GM13976 (cell line): ENCODE measurements at regions not wholly inside any gene's neighbourhood (a gene's known extent, or its start where the extent isn't known, plus 50 kb on each side); places are given as distances from the start of the nearest gene placed in this dataset.

Experiments used
- DNase-seq: peaks from one replicate; pipeline ENCODE4 v3.0.0; 2012; ENCODE audit warnings: low spot score
- CTCF ChIP-seq: IDR thresholded peaks from 2 replicates; pipeline ENCODE4 v1.5.1; 2012; ENCODE audit warnings: borderline replicate concordance, mild to moderate bottlenecking; ENCODE audit not compliant: insufficient read depth; ENCODE audit errors: extremely low read depth, missing control alignments, control extremely low read depth
- in situ Hi-C: fragments of 300-500 bp; cut with MboI; formaldehyde crosslinking; loops from one replicate; pipeline ENCODE4 v1.12.0; 2022; ENCODE audit warnings: low sequenced_read_pairs, mixed read lengths, inconsistent platforms; ENCODE audit not compliant: unreplicated experiment

DNA sequence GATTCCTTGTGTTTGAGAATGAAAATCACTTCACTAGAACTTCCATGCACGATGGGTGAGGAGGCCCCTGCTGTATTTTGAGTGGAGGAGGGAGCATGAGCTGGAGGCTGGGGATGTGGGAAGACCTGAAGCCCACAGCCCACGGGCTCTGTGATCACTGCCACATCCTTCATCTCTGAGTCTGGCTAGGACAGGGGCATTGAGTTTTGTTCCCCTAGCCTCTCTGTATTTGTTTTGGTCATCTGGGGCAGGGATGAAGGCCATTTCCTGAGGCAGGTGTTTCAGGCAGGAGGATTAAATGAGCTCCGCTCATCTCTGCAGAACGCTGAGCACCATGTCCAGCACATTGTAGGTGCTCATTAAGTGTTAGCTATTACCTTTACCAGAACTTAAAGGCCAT is 293.6 kb downstream of the GLRX3 start:
- DNase-seq: no peak
- in situ Hi-C loops: no loop called here
- TF ChIP-seq CTCF: no peak

GRCh38 chr10:130430291-130430690 is 294.1 kb downstream of the GLRX3 start:
- DNase-seq: no peak
- no peak for TF ChIP-seq CTCF
- in situ Hi-C loops: no loop called here

DNA sequence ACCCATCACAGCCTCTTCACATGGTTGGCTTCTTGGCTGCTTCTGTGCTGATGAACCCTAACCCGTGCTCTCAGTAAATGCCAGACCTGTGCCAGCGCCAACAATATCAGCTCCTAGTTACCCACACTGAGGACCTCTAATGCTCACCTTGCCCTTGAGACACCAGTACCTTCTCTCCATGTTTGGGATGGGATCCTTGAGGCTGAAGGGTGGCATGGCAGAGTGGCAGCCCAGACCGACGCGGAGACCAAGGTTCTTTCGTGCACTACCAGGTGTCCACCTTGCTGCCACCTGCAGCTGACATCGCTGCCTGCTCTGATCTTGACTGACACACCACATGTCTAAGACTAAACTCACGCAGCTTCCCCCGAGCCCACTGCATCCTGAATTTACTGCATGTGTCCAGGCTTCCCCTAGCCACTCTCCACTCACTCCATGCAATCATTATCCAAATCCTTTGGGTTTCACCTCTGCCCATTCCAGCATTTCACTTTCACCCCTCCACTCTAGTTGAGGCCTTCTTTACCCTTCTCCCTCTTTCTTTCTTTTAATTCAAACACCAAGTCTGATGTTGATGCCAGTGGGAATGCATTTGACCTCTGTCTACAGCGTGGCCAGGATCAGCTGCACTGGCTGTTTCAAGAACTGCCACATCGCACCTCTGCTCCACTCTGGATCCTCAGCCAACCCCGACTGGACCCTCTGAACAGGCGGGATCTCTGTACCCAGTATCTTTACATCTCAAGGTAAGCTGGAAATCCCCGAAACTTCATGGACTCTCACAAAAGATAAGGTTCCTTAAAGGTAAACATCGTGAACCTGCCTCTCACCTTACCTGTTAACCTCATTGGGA is 294.9 kb downstream of the GLRX3 start:
- in situ Hi-C loops: no loop called here
- DNase-seq: no peak
- TF ChIP-seq CTCF: no peak

GRCh38 chr10:130432271-130432670 is 296.1 kb downstream of the GLRX3 start:
- in situ Hi-C loops: no loop called here
- no peak for DNase-seq
- no peak for TF ChIP-seq CTCF

DNA sequence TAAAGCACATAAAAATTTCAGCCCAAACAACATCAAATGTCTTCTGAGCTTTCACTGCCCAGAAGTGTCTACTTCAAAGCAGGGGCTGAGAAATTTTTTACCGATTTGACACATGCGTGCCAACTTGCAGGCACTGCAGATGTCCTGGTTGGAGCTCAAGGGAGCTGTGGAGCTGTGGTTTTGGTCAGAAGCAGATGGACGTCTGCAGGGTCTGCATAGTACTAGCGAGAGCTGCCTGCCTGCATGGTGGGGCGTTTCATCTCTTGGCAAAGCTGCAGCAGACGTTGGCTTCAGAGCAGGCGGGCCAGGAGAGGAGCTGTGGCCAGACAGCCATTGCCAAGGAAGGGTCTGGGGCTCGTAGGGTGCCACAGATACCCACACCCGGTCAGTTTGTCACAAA is 296.7 kb downstream of the GLRX3 start:
- DNase-seq: no peak
- TF ChIP-seq CTCF: no peak
- in situ Hi-C loops: no loop called here

- in situ Hi-C loops: no loop called here
- no peak for TF ChIP-seq CTCF
- no peak for DNase-seq
These were observed 298.5 kb downstream of the GLRX3 start for GRCh38 chr10:130434446-130435385.
